OCI-LY7 (cell line): ENCODE measurements at regions not wholly inside any gene's neighbourhood (a gene's known extent, or its start where the extent isn't known, plus 50 kb on each side); places are given as distances from the start of the nearest gene placed in this dataset.

ENCODE experiments used
- EZH2phosphoT487 ChIP-seq: fragments of 200-600 bp; sonication (generic); IDR thresholded peaks from 2 replicates; pipeline ENCODE4 v1.6.1; 2018; ENCODE audit warnings: low read depth, borderline replicate concordance, mild to moderate bottlenecking, mixed run types, antibody characterized with exemption, low read length, moderate library complexity, mixed read lengths
- TF ChIP-seq, protein P1 (sequence below): fragments of 200-600 bp; sonication (generic); conservative IDR thresholded peaks from 2 replicates; pipeline ENCODE4 v1.5.1; 2014; ENCODE audit warnings: mild to moderate bottlenecking, antibody characterized with exemption, low read length, moderate library complexity, mixed read lengths

- TF ChIP-seq, protein P1, sequence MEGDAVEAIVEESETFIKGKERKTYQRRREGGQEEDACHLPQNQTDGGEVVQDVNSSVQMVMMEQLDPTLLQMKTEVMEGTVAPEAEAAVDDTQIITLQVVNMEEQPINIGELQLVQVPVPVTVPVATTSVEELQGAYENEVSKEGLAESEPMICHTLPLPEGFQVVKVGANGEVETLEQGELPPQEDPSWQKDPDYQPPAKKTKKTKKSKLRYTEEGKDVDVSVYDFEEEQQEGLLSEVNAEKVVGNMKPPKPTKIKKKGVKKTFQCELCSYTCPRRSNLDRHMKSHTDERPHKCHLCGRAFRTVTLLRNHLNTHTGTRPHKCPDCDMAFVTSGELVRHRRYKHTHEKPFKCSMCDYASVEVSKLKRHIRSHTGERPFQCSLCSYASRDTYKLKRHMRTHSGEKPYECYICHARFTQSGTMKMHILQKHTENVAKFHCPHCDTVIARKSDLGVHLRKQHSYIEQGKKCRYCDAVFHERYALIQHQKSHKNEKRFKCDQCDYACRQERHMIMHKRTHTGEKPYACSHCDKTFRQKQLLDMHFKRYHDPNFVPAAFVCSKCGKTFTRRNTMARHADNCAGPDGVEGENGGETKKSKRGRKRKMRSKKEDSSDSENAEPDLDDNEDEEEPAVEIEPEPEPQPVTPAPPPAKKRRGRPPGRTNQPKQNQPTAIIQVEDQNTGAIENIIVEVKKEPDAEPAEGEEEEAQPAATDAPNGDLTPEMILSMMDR, result no peak
- no peak for TF ChIP-seq EZH2phosphoT487
These were observed 283.7 kb upstream of the IRX4 start for GRCh38 chr5:2166306-2166978.
